ENCODE measurements at regions not wholly inside any gene's neighbourhood (a gene's known extent, or its start where the extent isn't known, plus 50 kb on each side); places are given as distances from the start of the nearest gene placed in this dataset.

DNA sequence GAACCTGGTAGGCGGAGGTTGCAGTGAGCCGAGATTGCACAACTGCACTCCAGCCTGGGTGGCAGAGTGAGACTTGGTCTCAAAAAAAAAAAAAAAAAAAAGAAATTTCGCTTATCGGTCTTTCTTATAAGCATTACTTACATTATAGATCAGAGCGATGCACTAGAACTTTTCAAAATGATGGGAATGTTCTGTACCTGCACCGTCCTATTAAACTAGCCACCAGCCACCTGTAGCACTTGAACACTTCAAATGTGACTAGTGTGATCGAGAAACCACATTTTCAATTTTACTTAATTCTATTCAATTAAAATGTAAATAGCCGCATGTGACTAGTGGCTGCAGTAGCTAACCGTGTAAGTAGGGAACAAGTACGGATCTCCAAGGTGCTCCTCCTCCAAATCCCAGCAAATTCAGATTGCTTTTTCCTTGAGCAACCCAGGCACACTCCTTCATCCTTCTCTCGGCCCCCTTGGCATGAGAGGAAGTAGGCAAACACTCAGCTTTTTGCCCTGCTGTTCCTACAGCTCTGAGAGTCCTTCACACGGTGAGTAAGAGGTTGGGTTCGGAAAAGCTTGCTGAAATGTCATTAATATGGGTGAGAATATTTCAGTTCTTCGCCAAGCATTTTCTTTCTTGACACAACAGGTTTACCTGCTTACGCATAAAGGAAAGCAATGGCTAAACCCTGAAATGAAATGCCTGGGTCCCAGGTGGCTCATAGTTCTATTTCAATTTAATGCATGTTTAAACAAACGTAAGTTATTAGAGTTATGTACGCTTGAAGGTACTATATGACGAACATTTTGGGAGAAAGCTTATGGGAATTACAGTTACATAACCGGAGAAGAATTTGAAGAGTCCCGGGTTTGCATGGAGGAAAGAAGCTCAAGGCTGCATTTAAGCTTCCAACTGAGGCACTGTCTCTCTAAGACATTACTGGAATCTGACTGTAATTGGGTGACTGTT lies 69.5 kb upstream of the HUNK start:
- Histone ChIP-seq H3K79me1 (replicated peaks; ENCODE audit: low read length, poor library complexity, severe bottlenecking) (no peaks in the 10 kb centered on the region), H3K4ac (ENCODE audit: low read depth in 1 of 2, low read length in 2 of 2) (no peak overlapping the region), H2BK12ac (ENCODE audit: low read length in 2 of 2) (no peak overlapping the region), H3K36me3 (ENCODE audit: control insufficient read depth in 1 of 2, insufficient read depth in 2 of 2, low read depth in 1 of 2, low read length in 2 of 2) (no peaks in the 10 kb centered on the region), H2AFZ (ENCODE audit: low read depth, low read length) (no peak overlapping the region), H3K4me2 (ENCODE audit: low read length, poor library complexity, severe bottlenecking) (no peak overlapping the region), H2AK5ac (ENCODE audit: low read length, severe bottlenecking) (no peak overlapping the region), H4K8ac (ENCODE audit: low read length) (no peak overlapping the region), H4K91ac (ENCODE audit: low read length) (no peak overlapping the region), H2BK120ac (ENCODE audit: low read depth, low read length) (no peak overlapping the region), H3K9me3 (ENCODE audit: control insufficient read depth, low read length) (no peaks in the 10 kb centered on the region), H3K27me3 (ENCODE audit: control insufficient read depth in 1 of 2, insufficient read depth in 1 of 2, low read length in 2 of 2) (peaks cover 0 to 10% of the 10 kb centered on the region in 2 experiments), H2BK5ac (ENCODE audit: low read depth, low read length, poor library complexity, severe bottlenecking) (no peak overlapping the region), H3K9ac (ENCODE audit: low read length) (no peak overlapping the region), H2BK15ac (ENCODE audit: low read depth, poor library complexity, severe bottlenecking) (no peak overlapping the region), H3K23ac (ENCODE audit: low read length in 2 of 2) (no peak overlapping the region), H3K4me1 (ENCODE audit: control insufficient read depth, insufficient read depth, low read depth, low read length) (no peaks in the 10 kb centered on the region), H3K4me3 (ENCODE audit: insufficient read depth in 1 of 2, low read depth in 1 of 2, low read length in 2 of 2) (no peak overlapping the region), H3K14ac (ENCODE audit: low read length in 2 of 2) (no peak overlapping the region), H3K27ac (ENCODE audit: low read length, poor library complexity, severe bottlenecking) (no peak overlapping the region), H3K18ac (ENCODE audit: low read depth in 1 of 2, low read length in 2 of 2) (no peak overlapping the region)
- 83% methylated on average over 20 of the region's 20 CpGs for WGBS
- no peak for DNase-seq

DNA sequence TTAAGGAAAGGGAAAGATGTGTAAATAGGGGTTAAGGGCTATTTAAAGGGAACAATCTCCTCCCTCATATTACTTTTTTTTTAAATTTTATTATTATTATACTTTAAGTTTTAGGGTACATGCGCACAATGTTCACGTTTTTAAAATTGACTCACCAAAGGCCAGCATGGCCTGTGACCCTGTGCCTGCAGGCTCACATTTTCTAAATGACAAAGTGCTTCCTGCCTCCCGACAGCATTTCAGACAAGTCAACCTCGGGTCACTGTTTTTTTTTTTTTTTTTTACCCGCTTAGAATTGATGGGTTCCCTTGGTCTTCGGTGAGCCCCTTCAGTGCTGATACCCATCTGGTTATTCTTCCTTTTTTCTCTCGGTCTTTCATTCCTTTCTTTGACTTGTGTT lies 70.4 kb upstream of the SCAF4 start:
- Histone ChIP-seq H2AK5ac (ENCODE audit: low read length, severe bottlenecking) (no peak overlapping the region), H4K91ac (ENCODE audit: low read length) (no peak overlapping the region), H3K27ac (ENCODE audit: low read length, poor library complexity, severe bottlenecking) (no peak overlapping the region), H3K23ac (ENCODE audit: low read length in 2 of 2) (no peak overlapping the region), H3K79me1 (replicated peaks; ENCODE audit: low read length, poor library complexity, severe bottlenecking) (no peaks in the 10 kb centered on the region), H3K4me1 (ENCODE audit: control insufficient read depth, insufficient read depth, low read depth, low read length) (no peaks in the 10 kb centered on the region), H2BK120ac (ENCODE audit: low read depth, low read length) (no peak overlapping the region), H3K27me3 (ENCODE audit: control insufficient read depth in 1 of 2, insufficient read depth in 1 of 2, low read length in 2 of 2) (peaks cover 0 to 10% of the 10 kb centered on the region in 2 experiments), H3K4me3 (ENCODE audit: insufficient read depth in 1 of 2, low read depth in 1 of 2, low read length in 2 of 2) (no peak overlapping the region), H2BK5ac (ENCODE audit: low read depth, low read length, poor library complexity, severe bottlenecking) (no peak overlapping the region), H4K8ac (ENCODE audit: low read length) (no peak overlapping the region), H3K4ac (ENCODE audit: low read depth in 1 of 2, low read length in 2 of 2) (no peak overlapping the region), H3K14ac (ENCODE audit: low read length in 2 of 2) (no peak overlapping the region), H3K4me2 (ENCODE audit: low read length, poor library complexity, severe bottlenecking) (no peak overlapping the region), H3K18ac (ENCODE audit: low read depth in 1 of 2, low read length in 2 of 2) (no peak overlapping the region), H3K9me3 (ENCODE audit: control insufficient read depth, low read length) (no peaks in the 10 kb centered on the region), H3K9ac (ENCODE audit: low read length) (no peak overlapping the region), H3K36me3 (ENCODE audit: control insufficient read depth in 1 of 2, insufficient read depth in 2 of 2, low read depth in 1 of 2, low read length in 2 of 2) (no peaks in the 10 kb centered on the region), H2BK12ac (ENCODE audit: low read length in 2 of 2) (no peak overlapping the region), H2AFZ (ENCODE audit: low read depth, low read length) (no peak overlapping the region), H2BK15ac (ENCODE audit: low read depth, poor library complexity, severe bottlenecking) (no peak overlapping the region)
- WGBS: 26% methylated on average over 7 of the region's 7 CpGs
- DNase-seq: no peak

DNA sequence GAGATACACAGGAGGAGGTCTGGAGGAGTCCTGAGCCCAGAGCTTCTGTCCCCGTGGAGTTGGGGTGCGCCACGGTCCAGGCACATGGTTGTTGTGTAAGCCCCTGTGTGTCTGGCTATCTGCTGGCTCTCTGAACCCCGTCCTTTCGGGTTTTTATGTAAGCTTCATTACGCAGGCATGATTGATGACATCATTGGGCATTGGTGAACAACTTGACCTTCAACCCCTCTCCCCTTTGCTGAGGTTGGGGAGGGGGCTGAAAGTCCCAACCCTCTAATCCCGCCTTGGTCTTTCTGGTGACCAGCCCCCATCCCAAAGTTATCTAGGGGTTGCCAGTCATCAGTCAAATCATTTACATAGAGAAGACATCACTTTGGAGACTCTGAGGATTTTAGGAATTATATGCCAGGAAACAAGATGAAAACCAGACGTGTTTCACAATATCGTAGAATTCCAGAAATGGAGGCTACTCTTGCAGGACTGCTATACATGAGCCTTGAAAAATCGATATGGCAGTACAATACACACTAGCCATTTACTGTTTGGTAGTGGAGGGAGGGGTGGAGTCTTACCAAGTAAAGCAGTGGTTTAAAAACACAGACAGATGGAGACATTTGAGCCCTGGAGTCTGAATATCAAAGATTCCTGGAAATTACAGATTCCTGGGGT lies 69.8 kb upstream of the SCAF4 start:
- Histone ChIP-seq H3K23ac (ENCODE audit: low read length in 2 of 2) (no peak overlapping the region), H2BK120ac (ENCODE audit: low read depth, low read length) (no peak overlapping the region), H3K4me3 (ENCODE audit: insufficient read depth in 1 of 2, low read depth in 1 of 2, low read length in 2 of 2) (no peak overlapping the region), H4K8ac (ENCODE audit: low read length) (no peak overlapping the region), H3K4ac (ENCODE audit: low read depth in 1 of 2, low read length in 2 of 2) (no peak overlapping the region), H2AFZ (ENCODE audit: low read depth, low read length) (no peak overlapping the region), H2BK5ac (ENCODE audit: low read depth, low read length, poor library complexity, severe bottlenecking) (no peak overlapping the region), H3K36me3 (ENCODE audit: control insufficient read depth in 1 of 2, insufficient read depth in 2 of 2, low read depth in 1 of 2, low read length in 2 of 2) (no peaks in the 10 kb centered on the region), H3K9ac (ENCODE audit: low read length) (no peak overlapping the region), H2AK5ac (ENCODE audit: low read length, severe bottlenecking) (no peak overlapping the region), H4K91ac (ENCODE audit: low read length) (no peak overlapping the region), H3K27ac (ENCODE audit: low read length, poor library complexity, severe bottlenecking) (no peak overlapping the region), H3K4me1 (ENCODE audit: control insufficient read depth, insufficient read depth, low read depth, low read length) (no peaks in the 10 kb centered on the region), H3K18ac (ENCODE audit: low read depth in 1 of 2, low read length in 2 of 2) (no peak overlapping the region), H3K27me3 (ENCODE audit: control insufficient read depth in 1 of 2, insufficient read depth in 1 of 2, low read length in 2 of 2) (peaks cover 0 to 10% of the 10 kb centered on the region in 2 experiments), H2BK15ac (ENCODE audit: low read depth, poor library complexity, severe bottlenecking) (no peak overlapping the region), H3K9me3 (ENCODE audit: control insufficient read depth, low read length) (no peaks in the 10 kb centered on the region), H3K79me1 (replicated peaks; ENCODE audit: low read length, poor library complexity, severe bottlenecking) (no peaks in the 10 kb centered on the region), H3K4me2 (ENCODE audit: low read length, poor library complexity, severe bottlenecking) (no peak overlapping the region), H3K14ac (ENCODE audit: low read length in 2 of 2) (no peak overlapping the region), H2BK12ac (ENCODE audit: low read length in 2 of 2) (no peak overlapping the region)
- DNase-seq: no peak
- 64% methylated on average over 9 of the region's 10 CpGs for WGBS

Data from mesenchymal stem cell (in vitro differentiated cells and primary cell).